ENCODE measurements at regions not wholly inside any gene's neighbourhood (a gene's known extent, or its start where the extent isn't known, plus 50 kb on each side); places are given as distances from the start of the nearest gene placed in this dataset.
A peak's percentile ranks its signal among the peaks of the same experiment; 100 is the strongest.

GRCh38 chr1:55974714-55975441 is 604.5 kb downstream of the PLPP3 start:
- no peak for TF ChIP-seq CTCF (conservative IDR thresholded peaks at IDR 0.05)
- Mint-ChIP-seq H3K36me3 (peaks cover 3% of the 10 kb centered on the region), H3K4me3 (no peak overlapping the region), H3K4me1 (ENCODE audit: unreplicated experiment) (peaks cover 4% of the 10 kb centered on the region), H3K27ac (no peak overlapping the region), H3K27me3 (no peaks in the 10 kb centered on the region), H3K9me3 (peaks cover 7% of the 10 kb centered on the region)
- DNase-seq (ENCODE audit: extremely low spot score, unreplicated experiment) = no peak

GRCh38 chr1:55970526-55971110 is 608.7 kb downstream of the PLPP3 start:
- peaks cover 3% of the 10 kb centered on the region for H3K36me3 Mint-ChIP-seq
- no peak overlapping the region for H3K4me3 Mint-ChIP-seq
- no peak for DNase-seq (ENCODE audit: extremely low spot score, unreplicated experiment)
- H3K9me3 Mint-ChIP-seq = peaks cover 15% of the 10 kb centered on the region
- H3K4me1 Mint-ChIP-seq (ENCODE audit: unreplicated experiment) = peaks cover 14% of the 10 kb centered on the region
- H3K27ac Mint-ChIP-seq = no peak overlapping the region
- no peak for TF ChIP-seq CTCF (conservative IDR thresholded peaks at IDR 0.05)
- no peaks in the 10 kb centered on the region for H3K27me3 Mint-ChIP-seq

GRCh38 chr1:55969322-55969721 is 610.0 kb downstream of the PLPP3 start:
- H3K27ac Mint-ChIP-seq = no peak overlapping the region
- peaks cover 3% of the 10 kb centered on the region for H3K36me3 Mint-ChIP-seq
- H3K9me3 Mint-ChIP-seq = peaks cover 15% of the 10 kb centered on the region
- H3K4me1 Mint-ChIP-seq (ENCODE audit: unreplicated experiment) = peaks cover 14% of the 10 kb centered on the region
- DNase-seq (ENCODE audit: extremely low spot score, unreplicated experiment) = no peak
- no peak overlapping the region for H3K4me3 Mint-ChIP-seq
- no peaks in the 10 kb centered on the region for H3K27me3 Mint-ChIP-seq
- TF ChIP-seq CTCF (conservative IDR thresholded peaks at IDR 0.05) = no peak

GRCh38 chr1:55968661-55969060 is 610.7 kb downstream of the PLPP3 start:
- H3K27me3 Mint-ChIP-seq = no peaks in the 10 kb centered on the region
- peaks cover 14% of the 10 kb centered on the region for H3K4me1 Mint-ChIP-seq (ENCODE audit: unreplicated experiment)
- TF ChIP-seq CTCF (conservative IDR thresholded peaks at IDR 0.05) = no peak
- no peak overlapping the region for H3K27ac Mint-ChIP-seq
- peaks cover 3% of the 10 kb centered on the region for H3K36me3 Mint-ChIP-seq
- H3K9me3 Mint-ChIP-seq = peaks cover 15% of the 10 kb centered on the region
- H3K4me3 Mint-ChIP-seq = no peak overlapping the region
- DNase-seq (ENCODE audit: extremely low spot score, unreplicated experiment) = no peak

- Mint-ChIP-seq H3K4me1 (ENCODE audit: unreplicated experiment) (peaks cover 18% of the 10 kb centered on the region), H3K9me3 (peaks cover 16% of the 10 kb centered on the region), H3K36me3 (no peaks in the 10 kb centered on the region), H3K4me3 (peak overlapping the region; percentile 9), H3K27me3 (no peaks in the 10 kb centered on the region), H3K27ac (peak overlapping the region; percentile 15)
- no peak for TF ChIP-seq CTCF (conservative IDR thresholded peaks at IDR 0.05)
- DNase-seq (ENCODE audit: extremely low spot score, unreplicated experiment) = no peak
Measured at GRCh38 chr1:55965981-55966461, 613.3 kb downstream of the PLPP3 start.
